ENCODE measurements at regions not wholly inside any gene's neighbourhood (a gene's known extent, or its start where the extent isn't known, plus 50 kb on each side); places are given as distances from the start of the nearest gene placed in this dataset.

DNA sequence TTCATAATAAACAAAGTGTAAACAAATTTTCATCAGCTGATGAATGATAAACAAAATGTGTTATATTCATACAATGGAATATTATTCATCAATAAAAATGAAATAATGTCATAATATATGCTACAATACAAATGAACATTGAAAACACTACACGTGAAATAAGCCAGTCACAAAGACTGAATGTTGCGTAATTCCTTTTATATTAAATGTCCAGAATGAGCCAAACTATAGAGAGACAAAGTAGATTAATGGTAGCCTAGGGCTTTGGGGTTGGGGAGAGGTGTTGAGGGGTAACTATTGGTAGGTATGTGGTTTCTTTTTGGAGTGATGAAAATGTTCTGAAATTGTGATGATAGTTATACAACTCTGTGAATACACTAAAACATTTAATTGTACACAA is 292.9 kb upstream of the PDZRN3 start:
- TF ChIP-seq, protein P1, sequence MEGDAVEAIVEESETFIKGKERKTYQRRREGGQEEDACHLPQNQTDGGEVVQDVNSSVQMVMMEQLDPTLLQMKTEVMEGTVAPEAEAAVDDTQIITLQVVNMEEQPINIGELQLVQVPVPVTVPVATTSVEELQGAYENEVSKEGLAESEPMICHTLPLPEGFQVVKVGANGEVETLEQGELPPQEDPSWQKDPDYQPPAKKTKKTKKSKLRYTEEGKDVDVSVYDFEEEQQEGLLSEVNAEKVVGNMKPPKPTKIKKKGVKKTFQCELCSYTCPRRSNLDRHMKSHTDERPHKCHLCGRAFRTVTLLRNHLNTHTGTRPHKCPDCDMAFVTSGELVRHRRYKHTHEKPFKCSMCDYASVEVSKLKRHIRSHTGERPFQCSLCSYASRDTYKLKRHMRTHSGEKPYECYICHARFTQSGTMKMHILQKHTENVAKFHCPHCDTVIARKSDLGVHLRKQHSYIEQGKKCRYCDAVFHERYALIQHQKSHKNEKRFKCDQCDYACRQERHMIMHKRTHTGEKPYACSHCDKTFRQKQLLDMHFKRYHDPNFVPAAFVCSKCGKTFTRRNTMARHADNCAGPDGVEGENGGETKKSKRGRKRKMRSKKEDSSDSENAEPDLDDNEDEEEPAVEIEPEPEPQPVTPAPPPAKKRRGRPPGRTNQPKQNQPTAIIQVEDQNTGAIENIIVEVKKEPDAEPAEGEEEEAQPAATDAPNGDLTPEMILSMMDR (IDR thresholded peaks at IDR 0.05 in 8 of 11, conservative IDR thresholded peaks at IDR 0.05 in 3 of 11): no peak
- TF ChIP-seq POLR2A (IDR thresholded peaks at IDR 0.05) (no peak), POLR2AphosphoS5 (IDR thresholded peaks at IDR 0.05) (no peak)
